Fibroblast of villous mesenchyme (primary cell): ENCODE measurements at regions not wholly inside any gene's neighbourhood (a gene's known extent, or its start where the extent isn't known, plus 50 kb on each side); places are given as distances from the start of the nearest gene placed in this dataset.
"Not testable (repeated sequence)": the region's sequence is repeated elsewhere in the genome, so short reads cannot be mapped to it uniquely, and the experiment has no call there.

Experiments used
- DNase-seq: peaks from one replicate; pipeline ENCODE4 v3.0.0-alpha.2; 2010; ENCODE audit warnings: low read depth
- H3K4me3 ChIP-seq: 2 replicates; pipeline ENCODE4 v1.5.1; 2011; ENCODE audit warnings: low read depth, mild to moderate bottlenecking, low read length
- CTCF ChIP-seq: IDR thresholded peaks from 2 replicates; pipeline ENCODE4 v1.5.1; 2012; ENCODE audit warnings: low read depth, mild to moderate bottlenecking, low read length; ENCODE audit not compliant: insufficient read depth

- no peak for TF ChIP-seq CTCF
- H3K4me3 ChIP-seq: no peak overlapping the region
- DNase-seq: no peak
These were observed 133.7 kb downstream of the FAM53A start for GRCh38 chr4:1550122-1551070.

- H3K4me3 ChIP-seq: no peak overlapping the region
- TF ChIP-seq CTCF: no peak
- DNase-seq: no peak
These were observed 134.5 kb downstream of the FAM53A start for GRCh38 chr4:1549638-1550035.

GRCh38 chr4:1548827-1549637 lies 135.1 kb downstream of the FAM53A start:
- TF ChIP-seq CTCF: peak; percentile 83
- H3K4me3 ChIP-seq: not testable (repeated sequence)
- DNase-seq: peak; percentile 10

- DNase-seq: no peak
- TF ChIP-seq CTCF: no peak
- H3K4me3 ChIP-seq: no peak overlapping the region
These were observed 136.0 kb downstream of the FAM53A start for GRCh38 chr4:1547856-1548826.

- DNase-seq: no peak
- no peak overlapping the region for H3K4me3 ChIP-seq
- no peak for TF ChIP-seq CTCF
These were observed 136.8 kb downstream of the FAM53A start for GRCh38 chr4:1547131-1547855.

DNA sequence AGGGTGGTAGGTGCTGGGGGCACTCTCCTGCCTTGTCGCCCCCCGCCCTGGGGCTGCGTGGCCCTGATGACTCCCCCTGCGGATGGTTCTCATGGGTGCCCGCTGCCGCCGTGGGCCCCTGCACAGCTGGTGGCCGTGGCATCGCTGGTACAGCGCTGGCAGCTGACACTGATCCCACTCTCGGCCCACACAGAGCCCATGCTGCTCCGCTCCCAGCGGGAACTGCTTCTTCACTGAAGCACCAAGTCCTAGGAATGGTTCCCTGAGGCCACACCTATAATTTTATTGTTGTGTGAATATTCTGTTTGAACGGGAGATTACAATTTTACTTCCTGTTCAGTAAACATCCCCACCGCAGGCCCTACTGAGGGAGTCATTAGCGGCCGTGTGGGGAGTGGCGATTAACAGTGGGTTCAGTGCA lies 138.6 kb upstream of the NKX1-1 start:
- no peak for DNase-seq
- no peak overlapping the region for H3K4me3 ChIP-seq
- no peak for TF ChIP-seq CTCF

- DNase-seq, H3K4me3 ChIP-seq: not testable (repeated sequence)
These were observed 138.2 kb upstream of the NKX1-1 start for GRCh38 chr4:1544435-1544834.
